ENCODE measurements at regions not wholly inside any gene's neighbourhood (a gene's known extent, or its start where the extent isn't known, plus 50 kb on each side); places are given as distances from the start of the nearest gene placed in this dataset.
"Not testable (repeated sequence)": the region's sequence is repeated elsewhere in the genome, so short reads cannot be mapped to it uniquely, and the experiment has no call there.

- POLR2A ChIA-PET: no interaction called here
- no peak overlapping the region for H3K4me3 ChIP-seq (ENCODE audit: low read depth, low read length)
- CTCF ChIA-PET: interaction anchor here (0.5 to 1.0 kb wide), 2 partner anchors 8 to 213 kb away, joined by 3 to 5 read pairs; no protein-coding TSS in a partner anchor
- no peak for TF ChIP-seq CTCF (IDR thresholded peaks at IDR 0.05; ENCODE audit: insufficient read depth, low read length, missing control alignments)
- no peak for DNase-seq (ENCODE audit: low read depth, low spot score)
Measured at GRCh38 chr1:222000131-222000530, 258.2 kb upstream of the DUSP10 start.

GRCh38 chr1:221998781-221999180 is 256.9 kb upstream of the DUSP10 start:
- CTCF ChIA-PET: no interaction called here
- H3K4me3 ChIP-seq (ENCODE audit: low read depth, low read length): no peak overlapping the region
- POLR2A ChIA-PET: no interaction called here
- TF ChIP-seq CTCF (IDR thresholded peaks at IDR 0.05; ENCODE audit: insufficient read depth, low read length, missing control alignments): no peak
- no peak for DNase-seq (ENCODE audit: low read depth, low spot score)

GRCh38 chr1:221998186-221998612 is 256.3 kb upstream of the DUSP10 start:
- H3K4me3 ChIP-seq (ENCODE audit: low read depth, low read length): no peak overlapping the region
- no peak for DNase-seq (ENCODE audit: low read depth, low spot score)
- CTCF ChIA-PET: no interaction called here
- TF ChIP-seq CTCF (IDR thresholded peaks at IDR 0.05; ENCODE audit: insufficient read depth, low read length, missing control alignments): no peak
- POLR2A ChIA-PET: interaction anchor here (0.6 kb wide), 1 partner anchor 373 kb away, joined by 3 read pairs; no protein-coding TSS in a partner anchor

- CTCF ChIA-PET; H3K4me3 ChIP-seq (ENCODE audit: low read depth, low read length): not testable (repeated sequence)
Measured at GRCh38 chr1:221997012-221997411, 255.1 kb upstream of the DUSP10 start.

GRCh38 chr1:221994939-221995338 is 253.1 kb upstream of the DUSP10 start:
- H3K4me3 ChIP-seq (ENCODE audit: low read depth, low read length): no peak overlapping the region
- POLR2A ChIA-PET: no interaction called here
- DNase-seq (ENCODE audit: low read depth, low spot score): peak; percentile 68
- TF ChIP-seq CTCF (IDR thresholded peaks at IDR 0.05; ENCODE audit: insufficient read depth, low read length, missing control alignments): no peak
- CTCF ChIA-PET: no interaction called here

More at GRCh38 chr1:221997012-221997411, 255.1 kb upstream of the DUSP10 start:
- DNase-seq (ENCODE audit: low read depth, low spot score): not testable (repeated sequence)
- POLR2A ChIA-PET: interaction anchor here (0.7 kb wide), 1 partner anchor 458 kb away, joined by 3 read pairs; no protein-coding TSS in a partner anchor

- POLR2A ChIA-PET: no interaction called here
- CTCF ChIA-PET: interaction anchor here (0.8 to 1.3 kb wide), 2 partner anchors 15 to 461 kb away, joined by 3 read pairs; no protein-coding TSS in a partner anchor
- no peak for TF ChIP-seq CTCF (IDR thresholded peaks at IDR 0.05; ENCODE audit: insufficient read depth, low read length, missing control alignments)
Measured at GRCh38 chr1:221994274-221994698, 252.4 kb upstream of the DUSP10 start.

GRCh38 chr1:221993444-221993948 is 251.6 kb upstream of the DUSP10 start:
- CTCF ChIA-PET: interaction anchor here (0.8 to 1.3 kb wide), 2 partner anchors 14 to 15 kb away, joined by 3 to 4 read pairs; no protein-coding TSS in a partner anchor

More at GRCh38 chr1:221994274-221994698, 252.4 kb upstream of the DUSP10 start:
- no peak for DNase-seq (ENCODE audit: low read depth, low spot score)
- H3K4me3 ChIP-seq (ENCODE audit: low read depth, low read length): no peak overlapping the region

More at GRCh38 chr1:221993444-221993948, 251.6 kb upstream of the DUSP10 start:
- DNase-seq (ENCODE audit: low read depth, low spot score): no peak
- no peak for TF ChIP-seq CTCF (IDR thresholded peaks at IDR 0.05; ENCODE audit: insufficient read depth, low read length, missing control alignments)
- H3K4me3 ChIP-seq (ENCODE audit: low read depth, low read length): no peak overlapping the region
- POLR2A ChIA-PET: no interaction called here
